GM19468 (cell line): ENCODE measurements at regions not wholly inside any gene's neighbourhood (a gene's known extent, or its start where the extent isn't known, plus 50 kb on each side); places are given as distances from the start of the nearest gene placed in this dataset.

Experiments
- ATAC-seq: cut with Tn5 transposase; IDR thresholded peaks from one replicate; pipeline ENCODE4 v1.9.1; 2021; ENCODE audit warnings: mild to moderate bottlenecking, moderate library complexity, moderate number of reproducible peaks; ENCODE audit not compliant: unreplicated experiment; ENCODE audit errors: extremely low read depth

DNA sequence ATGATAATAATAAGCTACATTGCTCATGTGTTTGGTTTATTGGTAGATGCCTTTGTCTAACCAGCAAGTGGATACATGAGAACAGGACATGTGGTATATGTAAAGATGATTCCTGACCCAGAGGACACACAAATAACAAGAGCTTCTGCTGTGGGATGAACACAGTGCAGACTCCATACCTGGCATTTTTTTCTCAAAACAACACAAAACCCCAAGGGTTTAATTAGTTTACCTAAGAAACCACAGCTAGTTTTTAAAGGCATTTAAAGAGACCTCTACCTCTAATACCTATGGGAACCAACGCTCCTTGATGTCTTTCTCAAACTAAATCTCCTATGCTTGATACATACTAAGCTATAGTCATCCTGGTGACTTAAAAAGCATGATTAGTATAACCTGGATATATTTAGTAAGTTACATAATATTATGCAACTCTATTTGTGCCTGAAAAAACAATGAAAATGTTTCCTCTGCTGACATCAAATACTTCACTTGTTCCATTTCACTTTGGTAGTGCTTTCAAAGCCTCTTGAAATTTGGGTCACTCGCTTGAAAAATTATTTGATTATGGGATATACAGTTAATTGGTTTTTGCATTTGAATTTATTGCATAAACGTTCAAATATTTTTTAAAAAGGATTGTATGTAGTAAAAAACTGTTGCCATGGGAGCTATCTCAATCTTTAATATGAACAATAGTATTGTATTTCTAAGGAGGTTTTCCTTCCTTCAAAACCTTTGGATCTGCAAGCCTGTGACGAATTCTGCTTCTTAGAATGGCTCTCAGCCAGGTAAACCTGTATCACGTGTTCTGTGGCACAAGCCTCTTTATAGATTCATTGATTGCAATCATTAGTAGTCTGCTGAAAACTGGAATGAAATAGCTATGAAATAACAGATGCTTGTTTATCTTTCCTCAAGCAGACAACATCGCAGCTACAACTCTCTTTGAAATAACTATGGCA, 233.0 kb upstream of the KCNMB2 start:
- ATAC-seq, result no peak

DNA sequence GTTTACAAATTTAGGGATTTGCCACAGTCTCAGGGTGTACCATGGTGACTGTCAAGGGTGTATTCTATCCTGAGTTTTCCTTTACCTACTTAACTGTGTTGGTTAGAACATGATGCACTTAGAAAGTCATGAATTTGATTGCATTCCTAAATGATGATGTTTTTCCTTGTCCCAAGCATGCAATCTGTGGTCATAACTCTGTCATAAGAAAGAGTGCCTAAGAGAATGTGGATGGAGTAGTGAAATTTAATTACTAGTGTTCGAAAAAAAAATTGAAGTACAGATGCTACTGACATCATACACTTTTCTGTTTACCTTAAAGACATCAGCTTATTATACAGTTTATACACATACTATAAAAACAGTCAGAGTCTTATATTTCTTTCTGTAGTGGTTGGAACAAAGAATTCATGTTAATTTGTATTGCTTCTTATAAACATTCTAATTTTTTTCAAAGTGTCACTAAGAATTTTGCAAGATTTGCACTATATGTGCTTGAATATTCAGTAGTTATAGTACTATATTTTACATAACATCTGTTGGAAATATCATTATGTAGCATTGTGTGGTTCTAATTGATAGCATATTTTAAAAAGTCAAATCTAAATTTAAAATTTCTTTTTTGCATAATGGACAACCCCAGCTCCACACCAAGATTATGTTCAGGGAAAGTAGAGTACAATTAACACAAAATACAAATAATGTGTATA, 231.3 kb upstream of the KCNMB2 start:
- no peak for ATAC-seq

DNA sequence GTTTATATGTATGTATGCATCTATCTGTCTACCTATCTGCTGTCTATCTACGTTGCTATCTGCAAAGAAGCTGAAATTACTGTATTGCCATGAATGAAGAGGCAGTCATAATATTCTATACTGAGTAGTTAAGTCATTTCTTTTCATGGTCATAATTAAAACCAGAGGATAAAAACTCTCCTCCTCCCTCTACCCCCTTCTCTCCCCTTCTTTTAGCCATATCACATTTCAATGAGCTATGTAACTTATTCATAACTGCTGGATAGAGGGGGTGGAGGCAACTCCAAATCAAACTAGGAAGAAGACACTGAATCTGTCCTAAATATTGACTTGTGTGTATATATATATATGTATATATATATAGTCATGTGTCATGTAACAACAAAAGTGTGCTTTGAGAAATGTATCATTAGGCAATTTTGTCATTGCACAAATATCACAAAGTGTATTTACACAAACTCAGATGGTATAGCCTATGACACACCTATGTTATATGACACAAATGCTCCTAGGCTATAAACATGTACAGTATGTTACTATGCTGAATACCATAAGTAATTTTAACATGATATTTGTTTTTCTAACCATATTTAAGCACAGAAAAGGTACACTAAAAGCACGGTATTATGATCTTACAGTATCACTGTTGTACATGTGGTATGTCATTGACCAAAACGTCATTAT, 229.7 kb upstream of the KCNMB2 start:
- no peak for ATAC-seq

DNA sequence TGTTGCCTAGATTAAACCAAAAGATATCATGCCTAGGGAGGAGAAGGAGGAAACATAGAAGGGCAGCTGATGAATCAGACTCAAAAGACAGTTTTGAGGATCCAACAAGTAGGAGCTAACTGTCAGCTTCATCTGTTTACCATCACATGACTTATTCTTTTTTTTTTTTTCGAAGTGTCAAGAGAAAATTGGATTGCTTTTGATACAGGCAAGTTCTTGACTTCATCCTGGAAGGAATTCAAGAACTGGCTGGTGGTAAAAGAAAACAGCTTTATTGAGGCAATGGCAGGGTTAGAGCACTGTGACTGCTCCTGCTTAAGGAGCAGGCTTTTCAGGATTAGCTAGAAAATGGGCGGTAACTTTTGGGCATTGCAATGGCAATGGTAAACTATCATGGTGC, 227.5 kb upstream of the KCNMB2 start:
- no peak for ATAC-seq

DNA sequence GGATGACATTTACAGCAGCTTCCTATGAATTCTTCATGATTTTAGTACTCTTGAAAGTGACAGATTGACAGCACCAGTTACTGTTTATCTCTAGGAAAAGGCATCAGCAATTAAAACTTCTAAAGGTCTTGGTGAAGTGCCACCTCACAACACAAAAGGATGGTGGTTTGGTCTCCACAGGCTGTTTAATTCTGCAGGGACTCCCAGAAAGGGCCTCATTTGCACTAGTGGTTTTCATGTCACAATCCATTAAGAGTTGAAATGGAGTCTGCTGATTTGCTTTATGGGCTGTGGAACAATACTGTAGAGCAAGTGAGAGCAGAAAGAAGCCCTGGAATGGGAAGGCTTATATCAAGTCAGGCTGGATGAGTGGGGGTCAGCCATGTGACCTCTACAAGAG, 225.3 kb upstream of the KCNMB2 start:
- ATAC-seq, result no peak

DNA sequence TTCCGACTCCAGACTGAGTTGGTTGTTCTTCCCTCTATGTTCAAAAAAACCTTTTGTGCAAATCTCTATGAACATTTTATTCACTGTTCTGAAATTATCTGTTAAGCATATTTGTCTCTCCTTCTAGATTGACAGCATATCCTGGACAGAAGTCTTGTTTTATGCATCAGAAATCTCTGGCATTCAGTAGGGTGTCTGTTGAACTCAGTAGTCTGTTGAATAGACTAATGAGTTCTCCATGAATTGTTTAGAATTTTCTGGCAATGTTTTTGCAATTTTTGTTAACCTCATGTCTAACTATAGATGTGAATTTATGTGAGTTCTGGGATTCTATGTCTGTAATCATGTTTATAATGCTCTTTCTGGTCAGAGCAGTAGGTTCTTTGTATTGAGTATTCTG, 222.5 kb upstream of the KCNMB2 start:
- ATAC-seq, result no peak

DNA sequence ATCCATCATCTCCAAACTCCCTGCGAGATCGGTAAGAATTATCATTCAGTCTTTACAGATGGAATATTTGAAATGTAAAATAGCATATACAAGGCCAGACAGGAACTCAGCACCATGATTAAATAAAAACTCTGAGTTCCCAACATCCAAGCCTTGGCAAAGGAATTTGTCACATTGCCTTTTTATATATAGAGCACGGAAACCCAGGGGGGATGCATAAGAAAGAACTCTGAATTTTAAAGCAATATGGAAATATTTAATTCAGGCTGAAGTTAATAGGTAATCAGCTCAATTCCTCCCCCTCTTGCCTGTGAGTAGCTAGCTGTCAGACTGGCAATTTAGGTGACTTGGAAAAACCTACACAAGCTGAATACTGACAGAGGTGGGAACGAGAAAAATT, 217.9 kb upstream of the KCNMB2 start:
- no peak for ATAC-seq

DNA sequence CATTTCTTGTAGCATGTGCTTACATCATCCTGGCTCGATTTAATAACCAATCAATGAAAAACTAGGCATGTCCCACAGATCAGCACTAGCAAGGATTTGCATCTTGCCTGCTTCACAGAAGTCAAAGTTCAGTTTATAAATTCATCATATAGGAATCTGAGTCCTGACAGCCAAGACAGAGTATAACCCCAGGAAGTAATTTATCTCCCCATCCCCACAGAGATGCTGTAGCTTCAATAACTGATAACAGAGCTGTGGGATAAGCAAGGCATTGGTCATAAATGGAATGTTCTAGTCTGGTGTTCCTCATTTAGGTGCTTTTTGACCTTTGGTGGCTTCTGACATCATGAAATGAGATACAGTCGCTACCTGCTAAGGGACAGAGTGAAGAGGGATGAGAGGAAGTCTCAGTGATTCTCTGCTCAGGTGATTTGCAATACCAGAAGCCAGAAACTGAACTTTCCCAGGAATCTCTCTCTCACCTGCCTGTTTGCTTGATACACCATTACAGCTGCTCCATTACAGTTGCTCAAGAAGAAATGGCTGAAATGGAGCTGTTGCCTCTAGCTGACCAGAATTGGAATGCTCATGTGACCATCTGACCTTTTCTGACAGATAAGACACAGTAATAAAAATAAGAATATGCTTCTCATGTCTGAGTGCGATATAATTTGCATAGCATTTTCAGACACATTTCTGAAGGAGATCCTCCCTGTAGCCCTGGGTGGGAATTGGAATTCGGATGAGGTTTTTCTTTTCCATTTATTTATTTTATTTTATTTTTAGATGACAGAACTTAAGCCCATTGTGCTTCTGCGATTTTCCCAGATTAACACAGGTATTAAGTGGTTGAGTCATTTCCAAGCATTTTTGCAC, 217.1 kb upstream of the KCNMB2 start:
- ATAC-seq, result no peak

DNA sequence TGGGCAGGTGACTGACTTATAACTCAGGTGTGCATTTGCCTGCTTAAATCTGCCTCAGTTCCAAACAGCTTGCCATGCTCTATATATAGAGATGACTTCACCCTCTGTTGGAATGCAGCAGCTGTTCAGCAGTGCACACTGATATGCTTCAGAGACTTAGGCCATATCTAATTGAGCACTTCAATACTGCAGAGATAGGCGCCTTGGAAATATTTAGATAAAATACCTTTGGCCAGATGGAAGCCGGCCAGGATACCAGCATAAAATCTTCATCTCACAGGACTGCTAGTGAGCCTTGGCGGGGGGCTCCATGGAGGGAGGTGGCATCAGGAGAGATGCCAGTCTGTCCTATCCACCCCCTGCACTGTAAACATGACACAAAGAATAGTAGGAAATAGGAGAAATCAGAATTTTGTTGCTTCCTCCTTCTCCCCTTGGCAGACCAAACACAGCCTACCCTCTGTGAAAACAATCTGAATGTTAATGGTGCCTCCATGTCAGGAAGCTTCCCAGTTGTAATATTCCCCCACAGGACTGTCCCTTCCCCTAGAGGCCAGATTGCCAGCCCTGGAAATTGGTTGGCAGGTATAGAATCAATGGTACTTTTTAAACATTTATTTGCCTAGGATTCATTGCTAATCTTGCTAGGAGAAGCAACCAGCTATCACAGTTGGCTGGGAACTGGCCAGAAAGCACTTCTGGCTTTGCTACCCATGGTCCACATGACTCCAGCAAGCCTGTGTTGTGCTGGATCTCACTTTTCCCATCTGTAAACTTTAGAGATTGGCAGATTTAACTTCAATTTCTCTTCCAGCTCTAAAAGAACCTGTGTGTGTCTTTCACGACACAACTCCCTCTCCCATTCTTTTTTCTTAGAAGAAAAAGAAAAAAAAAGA, 215.5 kb upstream of the KCNMB2 start:
- no peak for ATAC-seq

DNA sequence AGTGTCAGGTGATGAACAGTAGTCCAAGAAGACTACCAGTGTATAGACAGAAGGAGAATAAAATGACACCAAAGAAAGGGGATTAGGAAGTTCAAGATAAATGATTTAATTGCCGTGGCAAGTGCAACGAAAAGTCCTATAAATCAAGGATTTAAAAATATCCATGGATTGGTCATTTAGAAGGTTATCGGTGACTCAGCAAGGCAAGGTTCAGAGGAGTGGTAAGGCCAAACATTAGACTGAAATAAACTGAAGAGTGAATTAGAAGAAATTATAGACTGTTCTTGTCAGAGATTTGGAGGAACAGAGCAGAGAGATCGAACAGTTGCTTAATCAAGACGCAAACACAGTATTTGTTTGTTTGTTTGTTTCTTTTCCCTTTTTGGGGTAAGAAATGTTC, 211.9 kb upstream of the KCNMB2 start:
- no peak for ATAC-seq

DNA sequence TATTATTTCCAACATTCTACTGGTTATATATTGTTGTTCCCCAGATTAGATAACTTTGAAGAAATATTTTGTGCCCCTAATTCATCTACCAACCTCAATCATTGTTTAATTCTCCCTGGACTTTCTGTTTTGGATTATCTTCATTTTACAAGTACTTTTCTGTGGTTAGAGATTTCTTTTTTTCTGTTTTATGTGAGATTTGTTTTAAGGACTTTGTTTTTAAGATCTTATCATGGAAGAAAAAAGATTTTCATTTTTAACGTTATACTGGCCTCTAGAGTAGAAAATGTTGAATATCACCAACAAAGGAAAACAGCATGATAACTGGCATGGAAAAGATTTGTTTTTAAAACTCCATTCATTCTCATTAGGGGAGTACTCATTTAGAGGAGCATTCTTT, 210.9 kb upstream of the KCNMB2 start:
- no peak for ATAC-seq

DNA sequence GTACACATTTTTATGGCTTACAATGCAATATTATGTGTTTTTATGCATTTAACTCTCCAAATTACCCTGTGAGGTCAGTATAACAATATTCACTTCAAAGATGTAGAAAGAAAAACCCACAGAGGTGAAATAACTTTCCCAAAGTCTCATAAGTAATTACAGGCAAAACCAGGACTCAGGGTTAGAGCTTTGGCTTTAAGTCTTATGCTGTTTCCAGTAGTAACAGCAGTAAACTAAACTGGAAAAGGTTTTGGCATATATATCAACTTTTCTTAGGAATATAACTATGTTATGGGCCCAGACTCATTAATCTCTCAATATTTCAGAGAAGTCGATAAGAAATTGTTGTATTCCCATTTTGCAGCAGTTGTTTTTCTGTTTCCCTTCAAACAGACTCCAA, 206.3 kb upstream of the KCNMB2 start:
- ATAC-seq, result no peak

DNA sequence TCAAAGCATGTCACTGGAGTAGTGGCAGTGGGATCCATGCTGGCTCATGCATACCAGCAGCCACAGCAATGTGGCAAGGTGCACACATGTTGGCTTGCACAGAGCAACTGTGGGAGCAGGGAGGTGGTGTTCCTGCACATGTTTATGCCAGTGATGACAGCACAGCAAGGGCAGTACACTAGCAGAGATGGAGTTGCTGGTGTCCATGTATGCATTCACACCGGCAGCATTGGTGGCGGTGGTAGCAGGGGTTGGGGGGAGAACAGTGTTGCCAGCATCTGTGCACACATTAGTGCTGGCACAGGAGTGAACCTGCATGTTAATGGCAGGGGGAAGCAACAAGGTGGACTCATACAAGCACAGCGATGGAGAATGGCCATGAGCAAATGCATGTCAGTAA, 202.0 kb upstream of the KCNMB2 start:
- ATAC-seq, result no peak

DNA sequence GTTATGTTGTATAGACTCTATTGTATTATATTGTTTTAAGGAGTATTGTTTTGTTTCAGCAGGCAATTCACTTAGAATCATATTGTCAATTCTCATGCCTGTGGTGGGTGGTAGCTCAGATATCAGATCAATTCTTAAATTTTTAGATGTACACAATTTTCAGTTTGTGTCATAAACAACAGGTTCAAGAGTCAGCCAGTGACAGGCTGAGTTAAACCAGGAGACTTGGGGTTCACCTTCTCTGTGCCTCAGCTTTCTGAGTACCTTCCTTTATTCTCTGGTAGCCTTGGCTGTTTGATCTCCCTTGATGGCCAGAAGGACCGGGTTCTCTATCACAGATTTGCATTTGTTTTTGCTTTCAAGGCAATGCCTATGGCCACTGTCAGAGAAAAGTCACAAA, 199.9 kb upstream of the KCNMB2 start:
- no peak for ATAC-seq

DNA sequence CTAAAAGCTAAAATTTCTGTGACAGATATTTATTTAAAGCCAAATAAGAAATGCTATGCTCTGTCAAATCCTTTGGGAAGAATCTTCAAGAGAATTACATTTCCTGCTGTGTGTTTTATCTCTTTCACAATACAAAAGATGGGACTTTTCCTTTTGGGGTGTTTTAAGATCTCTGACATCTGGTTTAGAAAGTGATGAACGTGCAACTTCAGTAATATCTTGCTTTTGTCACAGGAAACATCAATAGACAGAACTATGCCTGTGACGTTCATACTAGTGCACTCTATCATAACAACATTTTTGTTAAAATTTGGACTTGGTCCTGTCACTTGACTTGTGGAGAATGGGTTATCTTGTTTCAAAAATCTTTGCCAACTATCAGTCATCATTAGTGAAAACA, 195.7 kb upstream of the KCNMB2 start:
- no peak for ATAC-seq

DNA sequence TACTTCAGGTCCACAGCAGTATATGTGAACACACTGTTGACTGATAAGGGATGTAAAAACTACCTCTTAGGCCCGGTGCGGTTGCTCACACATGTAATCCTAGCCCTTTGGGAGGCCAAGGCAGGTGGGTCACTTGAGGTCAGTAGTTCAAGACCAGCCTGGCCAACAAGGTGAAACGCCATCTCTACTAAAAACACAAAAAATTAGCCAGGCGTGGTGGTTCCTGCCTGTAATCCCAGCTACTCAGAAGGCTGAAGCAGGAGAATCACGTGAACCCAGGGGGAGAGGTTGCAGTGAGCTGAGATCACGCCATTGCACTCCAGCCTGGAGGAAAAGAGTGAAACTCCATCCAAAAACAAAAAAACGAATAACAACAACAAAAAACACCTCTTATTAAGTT, 194.6 kb upstream of the KCNMB2 start:
- no peak for ATAC-seq

DNA sequence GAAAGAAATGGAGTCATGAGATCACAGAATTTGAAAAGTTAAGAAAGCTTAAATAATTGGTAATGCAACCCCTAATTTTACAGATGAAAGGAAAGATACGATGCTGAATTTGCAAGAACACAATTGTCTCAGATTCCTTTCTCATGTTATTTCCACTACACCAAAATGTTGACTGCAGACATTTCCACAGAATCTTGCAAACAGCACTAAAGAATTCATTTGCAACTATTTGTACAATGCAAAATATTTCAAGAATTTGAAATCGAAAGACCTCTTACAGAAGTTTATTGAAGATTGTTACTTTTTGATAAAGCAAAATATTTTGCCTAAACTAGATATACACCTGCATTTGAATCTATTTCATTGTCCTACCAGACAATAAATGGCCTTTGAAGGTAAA, 194.1 kb upstream of the KCNMB2 start:
- ATAC-seq, result no peak

DNA sequence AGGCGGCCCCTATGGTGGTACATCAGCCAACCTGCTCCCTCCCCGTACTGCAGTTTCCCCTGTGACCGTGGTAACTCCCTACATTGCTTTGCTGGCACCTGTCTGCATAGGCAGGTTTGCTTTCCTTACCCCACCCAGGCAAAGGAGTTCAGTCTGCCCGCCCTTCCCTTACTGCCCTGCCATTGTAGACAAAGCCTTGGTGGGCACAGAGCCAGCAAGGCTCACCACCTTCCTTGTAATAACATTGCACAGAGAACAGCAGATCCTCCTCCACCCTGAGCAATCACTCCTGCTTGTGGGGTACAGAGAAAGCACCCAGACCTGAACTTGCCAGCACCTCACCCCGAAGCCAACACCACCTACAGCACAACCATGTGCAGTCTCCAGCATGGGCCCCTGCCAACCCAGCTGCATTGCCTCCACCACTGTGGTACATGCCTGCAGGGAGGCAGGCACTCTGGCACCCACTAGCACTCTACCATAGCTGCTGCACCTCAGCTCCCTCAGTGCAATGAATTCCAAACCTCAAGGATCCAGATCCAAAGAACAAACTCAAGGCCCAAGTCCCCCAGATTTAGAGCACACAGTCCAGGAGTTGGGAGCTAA, 192.7 kb upstream of the KCNMB2 start:
- no peak for ATAC-seq

DNA sequence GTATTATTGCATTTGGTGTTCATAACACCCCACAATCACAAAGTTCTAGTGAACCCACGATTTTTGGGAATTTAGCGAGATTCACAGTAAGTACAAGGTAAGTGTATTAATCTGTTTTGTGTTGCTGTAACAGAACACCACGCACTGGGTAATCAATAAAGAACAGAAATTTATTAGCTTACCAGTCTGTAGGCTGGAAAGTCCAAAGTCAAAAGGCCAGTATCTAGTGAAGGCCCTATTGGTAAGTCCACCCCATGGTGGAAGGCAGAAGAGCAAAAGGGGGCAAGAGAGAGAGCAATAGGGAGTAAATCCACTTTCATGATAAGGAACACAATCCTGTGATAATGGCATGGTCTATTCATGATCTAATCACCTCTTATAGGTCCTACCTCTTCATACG, 190.3 kb upstream of the KCNMB2 start:
- ATAC-seq, result no peak
